NAMALWA (cell line): ENCODE measurements at regions not wholly inside any gene's neighbourhood (a gene's known extent, or its start where the extent isn't known, plus 50 kb on each side); places are given as distances from the start of the nearest gene placed in this dataset.
"Not testable (repeated sequence)": the region's sequence is repeated elsewhere in the genome, so short reads cannot be mapped to it uniquely, and the experiment has no call there.

Experiments
- DNase-seq: peaks from one replicate; pipeline ENCODE4 v3.0.0-alpha.2; 2015; ENCODE audit warnings: low spot score

DNA sequence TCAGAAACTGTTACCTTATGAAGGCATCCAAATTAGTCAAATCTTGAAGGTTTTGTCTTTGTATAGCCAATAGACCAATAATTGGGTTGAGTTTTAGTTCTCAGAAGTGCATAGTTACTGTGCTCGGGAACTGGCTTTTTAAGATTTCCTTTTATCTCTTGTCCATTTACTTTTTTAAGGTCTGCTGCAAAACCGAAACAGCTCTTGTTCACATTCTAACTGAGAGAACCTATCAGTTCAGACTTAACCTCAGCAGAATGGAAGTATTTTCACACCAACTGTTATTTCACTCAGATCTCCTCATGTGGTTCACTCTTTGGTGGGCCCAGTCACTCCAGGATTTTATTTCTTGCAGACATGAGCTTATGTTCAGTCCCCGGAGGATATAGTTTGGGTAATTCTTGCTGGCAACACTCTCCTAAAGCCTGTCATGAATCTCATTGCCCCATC, 55.5 kb downstream of the TPBG start:
- DNase-seq = no peak

DNA sequence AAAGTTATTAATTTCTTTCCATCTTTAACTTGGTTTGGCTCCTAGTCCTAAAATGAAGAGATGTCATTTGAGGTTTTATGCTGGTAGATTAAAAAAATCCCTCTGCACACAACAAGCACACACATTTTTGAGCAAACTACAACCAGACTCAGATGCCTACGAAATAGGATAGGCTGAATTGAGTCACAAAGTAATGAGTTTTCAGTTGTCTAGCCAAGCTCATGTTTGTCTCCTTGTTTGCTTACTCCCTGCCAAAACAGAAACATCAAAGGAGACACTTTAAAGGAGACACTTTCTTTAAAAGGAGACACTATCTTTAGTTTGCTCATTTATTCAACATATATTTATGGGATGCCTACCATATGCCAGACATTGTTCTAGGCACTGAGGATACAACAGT, 56.2 kb downstream of the TPBG start:
- no peak for DNase-seq

DNA sequence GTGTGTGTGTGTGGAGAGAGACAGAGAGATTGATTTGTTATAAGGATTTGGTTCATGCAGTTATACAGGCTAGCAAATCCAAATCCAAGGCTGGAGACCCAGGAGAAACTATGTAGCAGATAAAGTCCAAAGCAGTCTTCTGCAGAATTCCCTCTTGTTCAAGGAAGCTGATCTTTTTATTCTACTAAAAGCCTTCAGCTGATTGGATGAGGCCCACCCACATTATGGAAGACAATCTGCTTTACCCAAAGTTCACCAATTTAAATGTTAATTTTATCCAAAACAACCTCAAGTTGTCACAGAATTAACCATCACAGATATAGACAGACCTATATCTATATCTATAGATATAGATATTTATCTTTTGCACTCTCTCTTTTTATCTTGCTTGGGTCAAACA, 67.0 kb downstream of the TPBG start:
- DNase-seq = no peak

DNA sequence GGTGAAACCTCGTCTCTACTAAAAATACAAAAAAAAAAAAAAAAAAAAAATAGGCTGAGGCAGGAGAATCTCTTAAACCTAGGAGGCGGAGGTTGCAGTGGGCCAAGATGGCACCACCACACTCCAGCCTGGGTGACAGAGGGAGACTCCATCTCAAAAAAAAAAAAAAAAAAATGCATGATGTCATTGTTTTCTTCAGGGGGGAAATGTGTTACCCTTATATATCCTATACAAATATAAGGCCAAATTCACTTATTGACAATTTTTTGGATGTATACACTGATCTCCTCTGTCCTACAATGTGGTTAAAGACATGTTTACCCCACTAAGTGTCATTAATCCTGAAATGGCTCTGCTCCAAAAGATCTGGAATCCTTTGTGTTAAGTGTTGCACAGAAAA, 73.1 kb downstream of the TPBG start:
- no peak for DNase-seq

DNA sequence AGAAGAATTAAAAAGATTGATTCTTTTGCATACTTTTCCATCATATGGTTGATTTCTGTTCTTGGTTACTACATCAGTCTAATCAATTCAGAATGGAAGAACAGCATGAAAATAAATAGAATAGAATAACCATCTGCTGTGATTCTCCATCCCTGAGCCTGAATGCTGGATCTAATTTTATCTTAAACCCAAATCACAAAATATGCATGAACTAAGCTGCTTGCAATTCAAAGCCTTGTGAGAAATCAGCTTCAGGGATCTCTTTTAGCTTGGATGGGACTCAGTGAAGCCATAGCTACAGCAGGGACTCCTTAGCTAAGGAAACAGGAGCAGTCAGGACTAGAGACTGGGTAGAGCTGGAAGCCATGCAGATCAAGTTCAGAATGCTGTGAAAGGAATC, 74.1 kb downstream of the TPBG start:
- no peak for DNase-seq

DNA sequence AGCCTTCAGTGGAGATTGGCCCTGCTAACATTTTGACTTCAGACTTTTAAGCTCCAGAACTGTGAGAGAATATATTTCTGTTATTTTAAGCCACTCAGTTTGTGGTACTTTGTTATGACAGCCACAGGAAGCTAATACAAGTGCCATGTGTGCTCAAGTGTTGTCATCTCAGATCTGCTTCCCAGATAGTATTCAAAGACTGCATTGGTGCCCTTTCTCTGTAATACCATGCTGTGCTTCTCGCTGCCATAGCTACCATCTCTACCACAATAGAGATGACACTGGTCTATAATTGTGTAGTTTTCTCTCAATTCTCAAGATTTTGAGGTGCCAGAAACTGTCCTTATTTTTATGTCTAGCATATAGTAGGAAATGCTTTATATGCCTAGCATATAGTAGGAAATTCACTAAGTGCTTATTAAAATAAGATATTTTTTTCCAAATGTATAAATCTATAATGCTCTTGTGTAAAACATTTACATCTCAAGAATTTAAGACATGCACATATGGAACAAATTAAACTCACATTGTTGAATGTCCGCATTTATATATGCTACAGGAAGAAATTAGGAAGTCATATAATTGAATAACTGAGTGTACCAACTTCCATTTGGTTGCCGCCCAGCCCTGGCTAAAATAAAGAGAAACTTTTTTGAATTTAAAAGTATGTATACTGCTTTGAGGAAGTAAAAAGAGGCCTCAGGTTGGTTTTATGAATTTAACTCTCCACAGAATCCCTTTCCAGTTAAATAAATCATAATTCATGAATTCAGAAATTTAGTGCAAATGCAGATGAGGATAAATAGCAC, 77.6 kb downstream of the TPBG start:
- DNase-seq = no peak

DNA sequence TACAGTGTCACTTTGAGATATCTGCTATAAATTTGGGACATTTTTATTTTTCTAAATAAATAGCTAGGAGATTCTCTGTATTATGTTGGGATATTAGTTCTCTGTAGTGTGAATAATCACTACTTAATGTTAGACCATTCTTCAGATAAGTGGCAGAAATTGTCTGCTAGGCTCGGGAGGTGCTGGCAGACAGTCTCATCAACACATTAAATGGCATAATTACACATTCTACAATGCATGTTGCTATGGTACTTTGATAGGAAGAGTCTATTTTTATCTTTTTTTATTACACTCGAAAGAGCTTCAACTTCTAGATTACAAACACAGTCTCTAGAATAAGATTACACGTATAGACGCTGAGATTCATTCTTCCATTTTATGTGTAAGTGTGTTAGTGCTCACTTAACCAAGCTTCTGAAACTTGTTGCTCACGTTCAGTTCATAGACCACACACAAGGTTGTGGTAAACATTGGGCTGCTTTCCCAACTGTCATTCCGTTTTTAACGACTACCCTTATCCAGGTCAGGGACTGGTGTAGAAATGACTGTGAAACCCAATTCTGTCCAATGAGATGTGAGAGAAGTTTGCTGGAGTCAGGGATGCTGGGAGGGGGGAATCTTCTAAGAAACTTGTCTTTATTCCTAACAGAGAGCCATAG, 78.6 kb downstream of the TPBG start:
- DNase-seq = no peak

DNA sequence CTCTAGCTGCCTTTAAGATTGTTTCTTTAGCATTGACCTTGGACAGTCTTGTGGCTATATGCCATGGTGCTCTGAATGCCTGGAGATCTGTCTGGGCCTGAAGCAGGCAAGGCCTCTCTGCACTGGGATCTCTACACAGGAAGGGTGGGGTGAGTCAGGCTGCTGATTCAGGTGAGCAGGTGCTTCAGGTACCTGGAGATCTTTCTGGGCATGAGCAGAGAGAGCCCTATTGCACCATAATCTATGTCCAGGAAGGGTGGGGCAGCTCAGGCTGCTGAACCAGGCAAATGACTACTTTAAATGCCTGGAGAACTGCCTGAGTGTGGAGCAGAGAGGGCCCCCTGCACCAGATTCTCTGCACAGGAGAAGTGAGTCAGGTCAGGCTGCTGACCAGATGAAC, 94.5 kb downstream of the TPBG start:
- DNase-seq = no peak

DNA sequence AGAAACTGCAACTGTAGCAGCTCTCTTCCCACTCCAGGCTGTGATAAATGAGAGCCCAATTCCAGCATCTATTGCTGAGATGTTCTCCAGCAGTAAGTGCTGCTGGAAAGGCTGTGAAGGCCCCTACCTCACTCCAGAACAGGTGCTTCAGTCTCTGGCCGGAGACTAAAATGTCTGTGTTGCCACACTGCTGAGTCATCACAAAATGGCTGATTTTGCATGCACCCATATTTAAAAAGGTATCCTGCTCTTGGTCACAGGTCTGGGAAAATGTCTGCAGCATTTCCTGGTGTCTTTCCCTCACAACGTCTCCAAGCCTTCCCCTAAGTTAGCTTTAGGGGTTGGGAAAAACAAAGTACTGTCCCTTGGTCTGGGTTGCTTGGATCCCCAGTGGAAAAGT, 95.1 kb downstream of the TPBG start:
- no peak for DNase-seq

DNA sequence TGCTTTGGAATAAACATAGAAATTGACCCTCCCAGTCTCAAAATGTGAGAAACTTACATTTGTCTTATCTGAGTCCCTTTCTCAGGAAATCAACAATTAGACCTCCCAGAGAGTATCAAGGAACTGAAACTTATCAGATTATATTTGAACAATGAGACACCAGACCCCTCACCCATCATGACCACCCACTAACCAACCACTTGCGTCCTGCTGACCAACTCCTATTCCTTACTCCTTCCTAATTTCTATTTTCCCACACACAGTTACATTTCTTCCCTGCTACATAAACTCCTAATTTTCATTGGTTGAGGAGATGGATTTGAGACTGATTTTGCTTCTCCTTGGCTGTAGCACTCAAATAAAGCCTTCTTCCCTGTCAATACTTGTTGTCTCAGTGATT, 97.9 kb downstream of the TPBG start:
- DNase-seq = no peak

DNA sequence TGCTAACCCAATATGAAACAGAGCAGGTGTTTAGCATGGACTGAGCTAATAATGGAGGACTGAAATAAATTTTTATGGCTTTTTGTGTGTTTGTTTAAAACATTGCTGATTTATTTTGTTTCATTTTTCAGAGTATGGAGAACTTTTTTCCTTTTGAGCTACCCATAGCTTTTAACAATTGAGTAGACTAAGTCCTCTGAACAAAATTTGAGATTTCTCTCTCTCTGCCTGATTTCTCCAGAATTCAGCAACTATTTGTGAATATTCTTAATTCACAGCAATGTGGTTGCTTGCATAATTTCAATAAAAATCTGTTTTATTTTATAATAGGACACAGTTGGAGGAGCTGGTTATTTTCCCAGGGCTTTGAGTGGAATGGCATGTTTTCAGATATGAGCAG, 103.7 kb downstream of the TPBG start:
- no peak for DNase-seq

DNA sequence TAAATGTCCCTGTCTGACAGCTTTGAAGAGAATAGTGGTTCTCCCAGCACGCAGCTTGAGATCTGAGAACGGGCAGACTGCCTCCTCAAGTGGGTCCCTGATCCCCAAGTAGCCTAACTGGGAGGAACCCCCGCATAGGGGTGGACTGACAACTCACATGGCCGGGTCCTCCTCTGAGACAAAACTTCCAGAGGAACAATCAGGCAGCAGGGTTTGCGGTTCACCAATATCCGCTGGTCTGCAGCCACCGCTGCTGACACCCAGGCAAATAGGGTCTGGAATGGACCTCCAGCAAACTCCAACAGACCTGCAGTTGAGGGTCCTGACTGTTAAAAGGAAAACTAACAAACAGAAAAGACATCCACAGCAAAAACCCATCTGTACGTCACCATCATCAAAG, 106.5 kb downstream of the TPBG start:
- not testable (repeated sequence) for DNase-seq

DNA sequence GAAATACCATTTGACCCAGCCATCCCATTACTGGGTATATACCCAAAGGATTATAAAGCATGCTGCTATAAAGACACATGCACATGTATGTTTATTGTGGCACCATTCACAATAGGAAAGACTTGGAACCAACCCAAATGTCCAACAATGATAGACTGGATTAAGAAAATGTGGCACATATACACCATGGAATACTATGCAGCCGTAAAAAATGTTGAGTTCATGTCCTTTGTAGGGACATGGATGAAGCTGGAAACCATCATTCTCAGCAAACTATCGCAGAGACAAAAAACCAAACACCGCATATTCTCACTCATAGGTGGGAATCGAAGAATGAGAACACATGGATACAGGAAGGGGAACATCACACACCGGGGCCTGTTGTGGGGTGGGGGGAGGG, 111.5 kb downstream of the TPBG start:
- not testable (repeated sequence) for DNase-seq

DNA sequence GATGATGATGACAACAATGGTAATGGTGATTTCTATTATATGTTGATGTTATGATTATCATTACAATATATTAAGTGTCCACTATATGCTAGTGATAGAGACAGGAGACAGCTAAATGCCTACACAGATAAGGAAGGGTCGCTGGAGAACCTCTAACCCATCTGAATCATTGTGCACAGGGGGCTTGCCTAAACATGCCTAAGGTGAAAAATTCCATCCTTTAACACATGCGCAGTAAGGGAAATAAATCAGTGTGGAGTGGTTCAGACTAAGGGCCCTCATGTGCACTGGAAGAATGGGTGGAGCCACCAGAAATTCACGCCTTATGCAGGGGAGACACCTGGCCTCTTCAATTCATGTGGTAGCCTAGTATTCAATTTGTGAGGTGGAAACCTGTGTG, 120.4 kb downstream of the TPBG start:
- DNase-seq = no peak

DNA sequence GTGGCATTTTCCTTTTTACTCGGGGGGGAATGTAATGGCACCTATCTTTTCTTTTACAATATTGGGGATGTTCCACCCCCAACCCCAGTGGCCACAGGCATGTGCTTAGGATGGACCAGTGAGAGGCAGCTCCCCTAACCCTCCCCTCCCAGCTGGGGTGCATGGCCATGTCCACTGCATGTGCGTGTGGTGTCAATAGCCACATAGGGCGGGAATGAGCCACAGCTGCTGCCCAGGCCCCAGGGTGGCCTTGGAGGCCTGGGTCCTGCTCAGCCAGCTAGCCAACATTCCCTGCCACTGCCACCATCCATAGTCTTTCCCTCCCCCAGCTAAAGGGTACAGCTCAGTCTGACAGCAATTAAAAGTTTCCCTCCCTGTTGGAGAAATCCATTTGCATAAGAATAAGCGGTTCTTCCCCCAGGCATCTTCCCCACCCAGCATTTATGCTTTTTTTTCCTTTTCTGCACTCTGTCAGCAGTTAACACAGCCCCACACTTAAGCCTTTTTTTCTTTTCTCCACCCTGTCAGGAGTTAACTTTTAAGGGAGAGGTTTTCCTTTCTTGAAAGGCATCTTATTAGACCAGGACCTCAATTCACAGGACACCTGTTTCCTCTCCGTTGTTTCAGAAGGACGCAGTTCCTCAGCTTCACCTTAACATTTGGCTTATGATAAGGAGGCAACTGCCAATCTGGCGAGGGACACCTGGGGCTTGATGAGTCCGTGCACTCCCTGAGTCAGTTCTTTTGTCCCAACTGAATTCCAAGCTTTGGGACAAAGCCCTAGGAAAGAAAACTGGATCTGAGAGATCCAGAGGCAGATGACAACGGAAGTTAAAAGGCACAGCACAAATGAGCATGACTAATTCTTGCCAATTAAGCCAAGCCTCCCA, 121.4 kb downstream of the TPBG start:
- DNase-seq = no peak

DNA sequence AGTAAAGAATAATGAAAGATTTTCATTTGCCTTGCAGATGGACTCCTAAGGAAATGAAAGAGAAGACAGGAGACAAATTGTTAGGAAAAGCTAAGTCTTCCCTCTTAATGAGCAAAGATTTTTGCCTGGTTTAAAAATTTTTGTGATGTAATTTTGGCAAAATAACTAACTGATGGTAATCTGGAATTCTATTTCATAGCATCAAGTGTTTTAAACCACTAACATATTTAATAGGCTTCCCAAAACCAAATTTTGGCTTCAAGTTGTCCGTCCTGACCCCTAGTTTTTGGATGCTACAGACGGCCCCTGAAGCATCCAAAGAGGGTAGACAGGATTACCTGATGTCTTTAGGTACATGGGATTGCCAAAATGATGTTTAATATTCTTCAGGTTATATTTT, 124.3 kb downstream of the TPBG start:
- DNase-seq = no peak

DNA sequence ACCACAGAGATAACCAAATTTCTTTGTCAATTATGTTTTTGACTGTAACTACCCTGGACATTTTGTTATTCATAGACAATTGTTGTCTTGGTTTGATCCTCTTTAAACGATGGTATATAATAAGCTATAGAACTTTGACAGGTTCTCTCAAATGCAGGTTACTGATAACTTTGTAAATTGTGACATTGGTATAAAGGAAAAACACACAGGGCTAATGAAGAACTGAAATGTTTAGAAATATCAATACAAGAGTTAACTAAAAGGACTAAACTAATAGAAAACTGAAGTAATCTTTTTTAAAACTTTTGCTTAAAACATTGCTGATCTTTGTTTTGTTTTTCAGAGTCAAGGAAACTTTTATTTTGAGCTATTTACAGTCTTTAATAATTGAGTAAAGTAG, 124.8 kb downstream of the TPBG start:
- no peak for DNase-seq

DNA sequence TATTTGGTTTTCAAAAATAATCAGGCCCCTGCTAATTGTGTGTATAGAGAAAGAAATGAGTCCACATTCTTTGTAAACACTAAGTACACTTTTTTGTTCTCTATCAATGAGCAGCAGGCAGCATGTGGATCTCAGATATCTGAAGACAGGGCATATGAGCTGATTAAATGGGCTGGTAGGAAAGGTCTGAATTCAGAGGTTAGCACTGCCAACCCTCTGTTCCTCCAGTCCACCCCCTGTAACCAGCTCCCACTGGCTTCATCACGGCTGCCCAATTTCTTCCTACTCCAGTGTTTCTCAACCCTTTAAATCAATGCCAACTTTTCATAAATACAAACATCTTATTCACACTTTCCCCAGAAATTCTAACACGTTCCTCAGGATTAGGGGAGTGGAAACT, 128.5 kb downstream of the TPBG start:
- no peak for DNase-seq

DNA sequence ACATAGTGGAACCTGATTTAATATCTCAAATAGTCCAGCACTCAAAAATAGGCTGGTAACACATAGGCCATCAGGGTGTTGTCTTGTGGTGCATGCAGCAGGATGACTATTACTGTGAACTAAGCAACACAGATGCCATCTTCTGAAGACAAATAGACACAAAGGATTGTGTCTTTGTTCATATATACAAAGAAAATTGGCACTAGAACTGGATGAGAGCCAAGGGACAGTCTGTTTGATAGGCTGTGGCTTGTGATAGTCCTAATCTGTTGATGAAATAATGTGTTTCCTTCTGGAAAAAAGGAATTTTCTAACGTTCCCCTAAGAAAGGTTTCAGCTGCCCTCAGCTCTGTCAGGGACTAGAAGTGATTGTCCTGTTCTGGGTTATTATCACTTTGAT, 129.8 kb downstream of the TPBG start:
- no peak for DNase-seq

DNA sequence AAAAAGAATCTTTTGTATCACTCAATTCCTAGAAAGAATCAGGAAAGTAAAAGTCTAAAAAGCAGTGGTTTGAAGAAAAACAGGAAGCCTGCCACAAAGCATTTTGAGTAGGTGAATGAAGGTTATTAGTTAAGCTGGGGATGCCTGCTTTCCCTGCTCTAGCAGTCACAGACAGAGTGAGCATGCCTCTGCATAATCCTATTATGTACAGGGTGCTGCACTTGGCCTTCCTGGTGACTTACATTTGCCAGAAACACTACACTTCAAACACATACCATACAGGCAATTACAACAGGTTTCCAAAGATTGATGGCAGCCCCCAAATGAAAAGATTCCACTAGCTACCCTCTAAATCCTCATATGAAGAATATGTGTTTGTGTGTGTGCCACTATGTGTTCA, 130.8 kb downstream of the TPBG start:
- DNase-seq = no peak

DNA sequence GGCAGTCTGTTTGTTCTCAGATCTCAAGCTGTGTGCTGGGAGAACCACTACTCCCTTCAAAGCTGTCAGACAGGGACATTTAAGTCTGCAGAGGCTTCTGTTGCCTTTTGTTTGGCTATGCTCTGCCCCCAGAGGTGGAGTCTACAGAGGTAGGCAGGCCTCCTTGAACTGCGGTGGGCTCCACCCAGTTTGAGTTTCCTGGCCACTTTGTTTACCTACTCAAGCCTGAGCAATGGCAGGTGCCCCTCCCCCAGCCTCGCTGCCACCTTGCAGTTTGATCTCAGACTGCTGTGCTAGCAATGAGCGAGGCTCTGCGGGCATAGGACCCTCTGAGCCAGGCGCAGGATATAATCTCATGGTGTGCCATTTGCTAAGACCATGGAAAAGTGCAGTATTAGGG, 138.3 kb downstream of the TPBG start:
- DNase-seq = not testable (repeated sequence)

DNA sequence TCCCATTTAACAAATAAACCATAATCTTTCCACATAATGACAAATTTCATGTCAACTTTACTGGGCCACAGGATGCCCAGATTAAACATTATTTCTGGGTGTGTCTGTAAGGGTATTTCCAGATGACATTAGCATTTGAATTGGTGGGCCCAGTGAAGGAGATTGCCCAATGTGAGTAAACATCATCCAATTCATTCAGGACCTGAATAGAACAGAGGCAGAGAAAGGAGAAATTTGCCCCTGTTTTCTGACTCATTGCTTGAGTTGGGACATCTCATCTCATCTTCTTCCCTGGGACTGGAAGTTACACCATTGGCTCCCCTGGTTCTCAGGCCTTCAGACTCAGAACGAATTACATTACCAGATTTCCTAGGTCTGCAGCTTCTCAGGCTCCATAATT, 142.9 kb downstream of the TPBG start:
- no peak for DNase-seq

DNA sequence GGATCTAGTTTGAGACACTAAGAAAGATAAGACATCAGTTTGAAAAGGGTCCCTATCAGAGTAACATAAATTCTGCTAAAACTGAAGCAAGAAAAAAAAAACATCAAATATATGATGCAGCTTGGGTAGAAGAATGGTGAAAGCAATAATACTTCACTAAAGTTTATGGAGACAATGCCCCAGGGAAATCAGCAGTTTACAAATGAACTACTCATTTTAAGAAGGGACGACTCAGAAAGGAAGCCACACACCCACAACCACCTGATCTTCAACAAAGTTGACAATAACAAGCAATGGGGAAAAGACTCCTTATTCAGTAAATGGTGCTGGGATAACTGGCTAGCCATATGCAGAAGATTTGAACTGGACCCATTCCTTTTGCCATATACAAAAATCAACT, 143.5 kb downstream of the TPBG start:
- DNase-seq = no peak
